B cell (primary cell): ENCODE measurements at regions not wholly inside any gene's neighbourhood (a gene's known extent, or its start where the extent isn't known, plus 50 kb on each side); places are given as distances from the start of the nearest gene placed in this dataset.

Experiments used
- ATAC-seq: fragments of 200-7000 bp; cut with Tn5 transposase; one replicate; pipeline ENCODE4 v1.10.0; 2021; ENCODE audit warnings: low read depth, mild to moderate bottlenecking, moderate number of reproducible peaks, moderate library complexity
- CTCF ChIA-PET: fragments of 350-600 bp; sonication (Branson Sonifier 250); formaldehyde crosslinking; loops from one replicate; lab custom pipeline; 2021; ENCODE audit warnings: antibody characterized with exemption, inconsistent platforms; lab: Charles Lee
- POLR2A ChIA-PET: fragments of 350-600 bp; sonication (Branson Sonifier 250); formaldehyde crosslinking; loops from one replicate; lab custom pipeline; 2021; ENCODE audit warnings: antibody characterized with exemption; lab: Charles Lee
- DNase-seq: peaks from one replicate; pipeline ENCODE4 v3.0.0; 2013
- H2AFZ ChIP-seq: 2 replicates; pipeline ENCODE4 v1.6.1; 2012; ENCODE audit warnings: mild to moderate bottlenecking, low read depth, low read length; ENCODE audit not compliant: insufficient read depth, poor library complexity, severe bottlenecking
- H3K27ac ChIP-seq, 2 donors: 1 replicate in 1 of 2; 2 replicates in 1 of 2; pipeline ENCODE4 v1.5.1; 2012 to 2013; ENCODE audit warnings: low read length in 2 of 2, mild to moderate bottlenecking in 2 of 2, moderate library complexity in 1 of 2
- H3K27me3 ChIP-seq, 4 experiments: fragments of 200-600 bp in 1 of 4; sonication (generic) in 1 of 4; replicated peaks in 1 of 4; 1 replicate in 2 of 4; 2 replicates in 2 of 4; pipeline versions ENCODE4 v1.6.1 to v1.7.0; 2013 to 2016; ENCODE audit warnings: low read length in 3 of 4, mild to moderate bottlenecking in 2 of 4, mixed read lengths in 1 of 4, moderate library complexity in 1 of 4; ENCODE audit not compliant: insufficient read depth in 4 of 4, control insufficient read depth in 3 of 4; ENCODE audit errors: control extremely low read depth in 1 of 4
- H3K36me3 ChIP-seq, 2 experiments: replicated peaks in 1 of 2; 1 replicate in 1 of 2; 2 replicates in 1 of 2; pipeline versions ENCODE4 v1.6.1 to v1.7.1; 2013; ENCODE audit warnings: low read length in 1 of 2; ENCODE audit not compliant: insufficient read depth in 2 of 2, control insufficient read depth in 1 of 2; ENCODE audit errors: control extremely low read depth in 1 of 2, extremely low read depth in 1 of 2
- H3K4me1 ChIP-seq, 2 donors: fragments of 200-600 bp in 1 of 2; sonication (generic) in 1 of 2; 1 replicate in 1 of 2; 2 replicates in 1 of 2; pipeline versions ENCODE4 v1.5.1 to v1.6.1; 2013 to 2017; ENCODE audit warnings: low read length in 2 of 2; ENCODE audit not compliant: control insufficient read depth in 2 of 2, insufficient read depth in 2 of 2
- H3K4me2 ChIP-seq: replicated peaks from 2 replicates; pipeline ENCODE3; 2012; ENCODE audit warnings: mild to moderate bottlenecking, low read depth, low read length; ENCODE audit not compliant: poor library complexity, severe bottlenecking
- H3K4me3 ChIP-seq, 5 experiments: fragments of 200-600 bp in 1 of 5; sonication (generic) in 1 of 5; 1 replicate in 3 of 5; 2 replicates in 2 of 5; pipeline versions ENCODE4 v1.5.1 to v1.7.0; 2011 to 2016; ENCODE audit warnings: low read length in 4 of 5, mild to moderate bottlenecking in 4 of 5, low read depth in 2 of 5, control low read depth in 1 of 5, moderate library complexity in 1 of 5; ENCODE audit not compliant: insufficient read depth in 1 of 5; ENCODE audit errors: control extremely low read depth in 1 of 5, extremely low read depth in 1 of 5
- H3K79me2 ChIP-seq: fragments of 200-600 bp; sonication (generic); one replicate; pipeline ENCODE4 v1.6.0; 2016; ENCODE audit warnings: low read length; ENCODE audit not compliant: control insufficient read depth, insufficient read depth
- H3K9ac ChIP-seq: fragments of 200-600 bp; sonication (generic); 2 replicates; pipeline ENCODE4 v1.6.1; 2017; ENCODE audit warnings: mild to moderate bottlenecking, low read length, moderate library complexity
- H3K9me3 ChIP-seq, 3 donors: one replicate each; pipeline versions ENCODE4 v1.6.1 to v1.7.1; 2013; ENCODE audit warnings: low read length in 2 of 3; ENCODE audit not compliant: control insufficient read depth in 2 of 3, insufficient read depth in 1 of 3; ENCODE audit errors: control extremely low read depth in 1 of 3
- H4K20me1 ChIP-seq: 2 replicates; pipeline ENCODE4 v1.6.0; 2012; ENCODE audit warnings: mild to moderate bottlenecking, low read length; ENCODE audit not compliant: insufficient read depth, control insufficient read depth, poor library complexity, severe bottlenecking
- H3K27ac Mint-ChIP-seq: one replicate; pipeline ENCODE4 v1.8.0; 2021; ENCODE audit warnings: mixed read lengths
- H3K27me3 Mint-ChIP-seq: one replicate; pipeline ENCODE4 v1.8.0; 2021; ENCODE audit warnings: mixed read lengths
- H3K4me1 Mint-ChIP-seq: one replicate; pipeline ENCODE4 v1.8.0; 2021; ENCODE audit warnings: mixed read lengths
- H3K4me3 Mint-ChIP-seq: one replicate; pipeline ENCODE4 v1.8.0; 2021; ENCODE audit warnings: mixed read lengths
- H3K9me3 Mint-ChIP-seq: one replicate; pipeline ENCODE4 v1.8.0; 2022; ENCODE audit warnings: mixed read lengths; ENCODE audit not compliant: insufficient read depth
- EZH2 ChIP-seq: IDR thresholded peaks from 2 replicates; pipeline ENCODE4 v1.6.1; 2012; ENCODE audit warnings: borderline replicate concordance, low read depth, mild to moderate bottlenecking, moderate library complexity, low read length; ENCODE audit not compliant: insufficient read depth, poor library complexity, severe bottlenecking
- WGBS: methylation state at CpG from one replicate; pipeline ENCODE4 v1.1.5; 2013; ENCODE audit warnings: missing lambda C conversion rate; ENCODE audit not compliant: insufficient coverage; 5-methylcytosine and 5-hydroxymethylcytosine counted together
- intact Hi-C: fragments of 100-400 bp; cut with micrococcal nuclease; formaldehyde crosslinking; loops from one replicate; pipeline ENCODE4 v1.10.0; 2022
- TF ChIP-seq, protein P1 (sequence below): fragments of 200-600 bp; IDR thresholded peaks from one replicate; pipeline ENCODE4 v1.8.0; 2022; ENCODE audit warnings: antibody characterized with exemption, mild to moderate bottlenecking

DNA sequence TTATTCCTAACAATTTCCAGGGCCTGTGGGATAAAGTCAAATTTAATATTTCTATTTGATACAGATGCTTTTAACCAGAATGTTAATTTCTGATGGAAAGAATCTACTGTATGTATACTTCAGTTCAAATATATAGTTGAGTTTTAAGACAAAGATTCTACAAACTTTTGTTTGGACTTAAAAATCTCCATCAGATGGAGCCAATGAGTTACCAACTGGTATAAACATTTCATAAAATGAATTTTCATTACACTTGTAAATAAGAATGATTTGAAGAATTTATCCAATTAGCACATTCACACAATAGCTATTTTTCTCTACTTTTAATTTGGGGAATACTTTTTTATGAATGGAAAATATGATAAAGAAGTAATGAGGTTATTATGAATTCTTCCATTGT, 425.2 kb upstream of the MIS18BP1 start:
- Histone ChIP-seq H3K79me2 (no peaks in the 10 kb centered on the region), H3K27me3 (no peaks in the 10 kb centered on the region), H3K4me3 (no peak overlapping the region), H3K9ac (no peak overlapping the region), H3K4me2 (no peak overlapping the region), H2AFZ (no peak overlapping the region), H4K20me1 (no peaks in the 10 kb centered on the region), H3K36me3 (no peaks in the 10 kb centered on the region), H3K4me1 (no peaks in the 10 kb centered on the region), H3K27ac (no peak overlapping the region), H3K9me3 (no peaks in the 10 kb centered on the region)
- intact Hi-C loops = no loop called here
- no peak overlapping the region for H3K4me3 Mint-ChIP-seq
- DNase-seq (no peak), ATAC-seq (no peak)
- no peak overlapping the region for H3K27ac Mint-ChIP-seq
- peaks cover 5% of the 10 kb centered on the region for H3K9me3 Mint-ChIP-seq
- no peaks in the 10 kb centered on the region for H3K27me3 Mint-ChIP-seq
- TF ChIP-seq, protein P1, sequence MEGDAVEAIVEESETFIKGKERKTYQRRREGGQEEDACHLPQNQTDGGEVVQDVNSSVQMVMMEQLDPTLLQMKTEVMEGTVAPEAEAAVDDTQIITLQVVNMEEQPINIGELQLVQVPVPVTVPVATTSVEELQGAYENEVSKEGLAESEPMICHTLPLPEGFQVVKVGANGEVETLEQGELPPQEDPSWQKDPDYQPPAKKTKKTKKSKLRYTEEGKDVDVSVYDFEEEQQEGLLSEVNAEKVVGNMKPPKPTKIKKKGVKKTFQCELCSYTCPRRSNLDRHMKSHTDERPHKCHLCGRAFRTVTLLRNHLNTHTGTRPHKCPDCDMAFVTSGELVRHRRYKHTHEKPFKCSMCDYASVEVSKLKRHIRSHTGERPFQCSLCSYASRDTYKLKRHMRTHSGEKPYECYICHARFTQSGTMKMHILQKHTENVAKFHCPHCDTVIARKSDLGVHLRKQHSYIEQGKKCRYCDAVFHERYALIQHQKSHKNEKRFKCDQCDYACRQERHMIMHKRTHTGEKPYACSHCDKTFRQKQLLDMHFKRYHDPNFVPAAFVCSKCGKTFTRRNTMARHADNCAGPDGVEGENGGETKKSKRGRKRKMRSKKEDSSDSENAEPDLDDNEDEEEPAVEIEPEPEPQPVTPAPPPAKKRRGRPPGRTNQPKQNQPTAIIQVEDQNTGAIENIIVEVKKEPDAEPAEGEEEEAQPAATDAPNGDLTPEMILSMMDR = no peak
- TF ChIP-seq EZH2 = no peak
- ChIA-PET CTCF (no interaction called here), POLR2A (no interaction called here)
- no peaks in the 10 kb centered on the region for H3K4me1 Mint-ChIP-seq

DNA sequence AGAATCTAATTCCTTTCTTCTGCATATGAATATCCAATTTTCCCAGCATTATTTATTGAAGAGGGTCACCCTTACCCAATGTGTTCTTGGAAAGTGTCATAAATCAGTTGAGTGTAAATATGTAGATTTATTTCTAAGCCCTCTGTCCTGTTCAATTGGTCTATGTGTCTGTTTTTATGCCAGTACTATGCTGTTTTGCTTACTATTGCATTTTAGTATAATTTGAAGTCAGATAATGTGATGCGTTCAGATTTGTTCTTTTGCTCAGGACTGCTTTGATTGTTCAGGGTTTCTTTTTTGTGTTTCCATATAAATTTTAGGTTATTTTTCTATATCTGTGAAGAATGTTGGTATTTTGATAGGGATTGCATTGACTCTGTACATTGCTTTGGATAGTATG, 420.4 kb upstream of the MIS18BP1 start:
- Histone ChIP-seq H3K4me2 (no peak overlapping the region), H3K36me3 (no peaks in the 10 kb centered on the region), H3K27ac (no peak overlapping the region), H3K4me1 (no peaks in the 10 kb centered on the region), H4K20me1 (no peaks in the 10 kb centered on the region), H3K9ac (no peak overlapping the region), H2AFZ (no peak overlapping the region), H3K79me2 (no peaks in the 10 kb centered on the region), H3K27me3 (no peaks in the 10 kb centered on the region), H3K9me3 (no peaks in the 10 kb centered on the region), H3K4me3 (no peak overlapping the region)
- H3K9me3 Mint-ChIP-seq = peaks cover 10% of the 10 kb centered on the region
- no peaks in the 10 kb centered on the region for H3K4me1 Mint-ChIP-seq
- TF ChIP-seq EZH2 = no peak
- TF ChIP-seq, protein P1 = no peak
- ATAC-seq = no peak
- no peak overlapping the region for H3K4me3 Mint-ChIP-seq
- no peak for DNase-seq
- ChIA-PET POLR2A (no interaction called here), CTCF (no interaction called here)
- intact Hi-C loops = no loop called here
- H3K27ac Mint-ChIP-seq = no peak overlapping the region
- no CpG with 5 or more reads among the region's 1 CpG for WGBS
- no peaks in the 10 kb centered on the region for H3K27me3 Mint-ChIP-seq
